SK-N-SH (cell line): ENCODE measurements at regions not wholly inside any gene's neighbourhood (a gene's known extent, or its start where the extent isn't known, plus 50 kb on each side); places are given as distances from the start of the nearest gene placed in this dataset.

Experiments
- CHD2 ChIP-seq: fragments of 150-350 bp; IDR thresholded peaks from 2 replicates; pipeline ENCODE4 v1.6.1; 2018; ENCODE audit warnings: low read length; ENCODE audit not compliant: partially characterized antibody
- CTCF ChIP-seq: fragments of 200-600 bp; sonication (generic); IDR thresholded peaks from 2 replicates; pipeline ENCODE4 v1.6.1; 2017; ENCODE audit warnings: antibody characterized with exemption, mild to moderate bottlenecking, moderate library complexity
- ELF1 ChIP-seq: IDR thresholded peaks from 2 replicates; pipeline ENCODE4 v1.4.0; 2012
- EZH2phosphoT487 ChIP-seq: fragments of 200-600 bp; sonication (generic); IDR thresholded peaks from 2 replicates; pipeline ENCODE4 v1.6.1; 2017; ENCODE audit warnings: low read depth, mixed run types, mild to moderate bottlenecking, antibody characterized with exemption, moderate library complexity, borderline replicate concordance
- FOSL2 ChIP-seq: IDR thresholded peaks from 2 replicates; pipeline ENCODE4 v1.4.0; 2012; ENCODE audit warnings: low read depth, mild to moderate bottlenecking, moderate library complexity, borderline replicate concordance
- FOXJ3 ChIP-seq: sonication (generic); formaldehyde crosslinking; IDR thresholded peaks from 2 replicates; pipeline ENCODE4 v1.5.1; 2020; ENCODE audit warnings: mild to moderate bottlenecking, missing genetic modification reagents
- GATA2 ChIP-seq: sonication (generic); formaldehyde crosslinking; IDR thresholded peaks from 2 replicates; pipeline ENCODE4 v1.5.0; 2020; ENCODE audit warnings: mild to moderate bottlenecking, missing genetic modification reagents
- NFIC ChIP-seq: IDR thresholded peaks from 2 replicates; pipeline ENCODE4 v1.4.0; 2012; ENCODE audit warnings: borderline replicate concordance
- NRF1 ChIP-seq: IDR thresholded peaks from 2 replicates; pipeline ENCODE4 v1.6.1; 2012; ENCODE audit warnings: low read depth, mild to moderate bottlenecking, low read length
- POLR2AphosphoS5 ChIP-seq: IDR thresholded peaks from 2 replicates; pipeline ENCODE4 v1.6.1; 2012; ENCODE audit warnings: low read depth, low read length
- RCOR1 ChIP-seq: fragments of 150-350 bp; IDR thresholded peaks from 2 replicates; pipeline ENCODE4 v1.6.1; 2017; ENCODE audit warnings: antibody characterized with exemption, low read length
- REST ChIP-seq: IDR thresholded peaks from 2 replicates; pipeline ENCODE4 v1.6.1; 2012; ENCODE audit warnings: mild to moderate bottlenecking, low read depth, low read length, moderate library complexity
- TAF1 ChIP-seq: IDR thresholded peaks from 2 replicates; pipeline ENCODE4 v1.6.1; 2012; ENCODE audit warnings: low read depth, mild to moderate bottlenecking, low read length, moderate library complexity, borderline replicate concordance
- TCF12 ChIP-seq: IDR thresholded peaks from 2 replicates; pipeline ENCODE4 v1.4.0; 2012

- TF ChIP-seq TAF1 (no peak), CTCF (no peak), NFIC (no peak), FOXJ3 (no peak), POLR2AphosphoS5 (no peak), CHD2 (no peak), NRF1 (no peak), RCOR1 (no peak), TCF12 (no peak), REST (no peak), FOSL2 (no peak), EZH2phosphoT487 (no peak), ELF1 (no peak), GATA2 (no peak)
These were observed 443.1 kb upstream of the ZNF462 start for GRCh38 chr9:106419829-106420228.
